WERI-Rb-1 (cell line): ENCODE measurements at regions not wholly inside any gene's neighbourhood (a gene's known extent, or its start where the extent isn't known, plus 50 kb on each side); places are given as distances from the start of the nearest gene placed in this dataset.

ENCODE experiments used
- DNase-seq: peaks from one replicate; pipeline ENCODE4 v3.0.0-alpha.2; 2020
- H3K27ac ChIP-seq: fragments of 250-450 bp; sonication (Bioruptor Pico); 2 replicates; pipeline ENCODE4 v1.5.1; 2020; ENCODE audit warnings: mild to moderate bottlenecking, moderate library complexity
- H3K27me3 ChIP-seq: fragments of 250-450 bp; sonication (Bioruptor Pico); 2 replicates; pipeline ENCODE4 v1.5.1; 2021; ENCODE audit warnings: mild to moderate bottlenecking, low read depth, moderate library complexity; ENCODE audit not compliant: insufficient read depth, severe bottlenecking
- H3K36me3 ChIP-seq: fragments of 250-450 bp; sonication (Bioruptor Pico); 2 replicates; pipeline ENCODE4 v1.5.1; 2020; ENCODE audit warnings: mild to moderate bottlenecking, moderate library complexity
- H3K4me3 ChIP-seq: 2 replicates; pipeline ENCODE4 v1.5.1; 2011; ENCODE audit warnings: low read depth, mild to moderate bottlenecking, control low read depth, low read length
- H3K9me3 ChIP-seq: fragments of 250-450 bp; sonication (Bioruptor Pico); 2 replicates; pipeline ENCODE4 v1.5.1; 2021; ENCODE audit warnings: mild to moderate bottlenecking, moderate library complexity; ENCODE audit not compliant: severe bottlenecking
- TF ChIP-seq, protein P1 (sequence below): IDR thresholded peaks from 2 replicates; pipeline ENCODE4 v1.5.1; 2011; ENCODE audit warnings: low read depth, mild to moderate bottlenecking, control low read depth, inconsistent platforms, low read length

DNA sequence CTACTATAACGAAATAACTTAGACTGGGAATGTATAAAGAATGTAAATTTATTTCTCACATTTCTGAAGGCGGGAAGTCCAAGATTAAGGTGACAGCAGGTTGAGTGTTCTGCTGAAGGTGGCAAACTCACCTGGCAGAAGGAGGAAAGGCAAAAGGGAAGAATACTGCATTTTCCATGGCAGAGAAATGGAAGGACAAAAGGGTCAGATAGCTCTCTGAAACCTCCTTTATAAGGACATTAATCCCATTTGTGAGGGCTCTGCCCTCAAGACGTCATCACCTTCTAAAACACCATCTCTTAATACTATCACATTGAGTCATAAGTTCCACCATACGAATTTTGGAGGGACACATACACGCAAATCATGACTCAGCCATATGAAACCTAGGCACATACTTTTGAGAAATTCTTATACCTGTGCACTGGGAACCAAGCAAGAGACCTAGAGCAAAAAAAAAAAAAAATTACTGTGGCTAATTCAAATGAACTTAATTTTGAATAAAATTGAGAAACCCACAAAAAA is 1669.3 kb upstream of the FLRT2 start:
- Histone ChIP-seq H3K9me3 (no peaks in the 10 kb centered on the region), H3K4me3 (no peak overlapping the region), H3K27ac (no peak overlapping the region), H3K27me3 (no peaks in the 10 kb centered on the region), H3K36me3 (no peaks in the 10 kb centered on the region)
- TF ChIP-seq, protein P1, sequence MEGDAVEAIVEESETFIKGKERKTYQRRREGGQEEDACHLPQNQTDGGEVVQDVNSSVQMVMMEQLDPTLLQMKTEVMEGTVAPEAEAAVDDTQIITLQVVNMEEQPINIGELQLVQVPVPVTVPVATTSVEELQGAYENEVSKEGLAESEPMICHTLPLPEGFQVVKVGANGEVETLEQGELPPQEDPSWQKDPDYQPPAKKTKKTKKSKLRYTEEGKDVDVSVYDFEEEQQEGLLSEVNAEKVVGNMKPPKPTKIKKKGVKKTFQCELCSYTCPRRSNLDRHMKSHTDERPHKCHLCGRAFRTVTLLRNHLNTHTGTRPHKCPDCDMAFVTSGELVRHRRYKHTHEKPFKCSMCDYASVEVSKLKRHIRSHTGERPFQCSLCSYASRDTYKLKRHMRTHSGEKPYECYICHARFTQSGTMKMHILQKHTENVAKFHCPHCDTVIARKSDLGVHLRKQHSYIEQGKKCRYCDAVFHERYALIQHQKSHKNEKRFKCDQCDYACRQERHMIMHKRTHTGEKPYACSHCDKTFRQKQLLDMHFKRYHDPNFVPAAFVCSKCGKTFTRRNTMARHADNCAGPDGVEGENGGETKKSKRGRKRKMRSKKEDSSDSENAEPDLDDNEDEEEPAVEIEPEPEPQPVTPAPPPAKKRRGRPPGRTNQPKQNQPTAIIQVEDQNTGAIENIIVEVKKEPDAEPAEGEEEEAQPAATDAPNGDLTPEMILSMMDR = no peak
- DNase-seq = no peak

DNA sequence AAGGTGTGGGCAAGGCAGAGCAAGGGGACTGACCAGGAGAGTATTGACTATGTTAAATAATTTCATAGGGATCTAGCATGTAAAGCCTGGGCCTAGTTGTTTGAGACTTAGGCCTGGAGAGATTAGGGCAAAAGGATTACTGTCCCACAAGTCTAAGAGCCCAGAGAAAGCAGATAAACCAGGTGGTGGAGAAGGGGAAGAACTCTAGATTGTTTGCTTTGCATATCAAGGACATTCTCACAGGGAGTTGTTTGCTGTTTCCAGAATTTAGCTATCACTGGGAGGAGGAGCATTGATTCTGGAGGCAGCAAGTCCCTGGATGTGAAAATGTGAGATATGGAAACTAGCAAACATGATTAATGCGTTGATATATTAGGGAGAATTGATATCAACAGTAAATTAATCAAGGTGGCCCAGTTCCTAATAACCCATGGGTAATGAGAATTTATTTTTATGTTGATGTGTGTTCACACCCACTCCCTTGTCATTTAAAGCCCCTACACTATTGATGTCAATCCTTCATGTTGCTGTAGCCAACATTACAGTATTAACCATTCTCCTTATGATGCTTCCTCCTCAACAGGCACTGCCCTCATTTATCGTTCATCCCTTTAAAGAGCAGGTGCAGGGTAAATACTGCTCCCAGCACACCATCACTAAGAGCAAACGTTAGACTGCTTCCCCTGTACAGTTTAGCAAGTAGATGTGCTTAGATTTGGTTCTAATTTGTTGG is 1666.7 kb upstream of the FLRT2 start:
- peak; percentile 13 for DNase-seq
- H3K36me3 ChIP-seq = no peaks in the 10 kb centered on the region

DNA sequence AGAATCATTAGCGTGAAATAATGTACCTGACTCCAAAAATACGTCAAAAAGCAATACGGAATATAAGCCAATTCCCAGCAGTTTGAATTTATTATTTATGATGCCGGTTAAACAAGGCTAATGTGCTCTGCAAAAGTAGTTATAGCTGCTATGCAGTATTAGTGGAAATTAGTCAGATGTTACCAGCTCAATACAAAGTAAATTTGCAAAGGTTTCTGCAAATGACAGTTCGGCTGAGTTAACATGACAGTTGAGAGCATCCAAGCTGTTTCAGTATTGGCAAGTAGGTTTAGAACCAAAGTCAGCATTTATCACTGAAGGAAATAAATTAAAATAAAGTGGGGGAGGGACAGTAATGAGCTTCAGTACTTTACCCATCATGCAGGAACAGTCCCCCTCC is 1665.8 kb upstream of the FLRT2 start:
- Histone ChIP-seq H3K27ac (no peak overlapping the region), H3K27me3 (no peaks in the 10 kb centered on the region), H3K9me3 (no peaks in the 10 kb centered on the region), H3K4me3 (no peak overlapping the region), H3K36me3 (no peaks in the 10 kb centered on the region)
- no peak for DNase-seq
- TF ChIP-seq, protein P1 = no peak

More for the DNA sequence above, 1666.7 kb upstream of the FLRT2 start:
- Histone ChIP-seq H3K27me3 (no peaks in the 10 kb centered on the region), H3K4me3 (no peak overlapping the region), H3K27ac (no peak overlapping the region), H3K9me3 (no peaks in the 10 kb centered on the region)
- TF ChIP-seq, protein P1 = no peak

DNA sequence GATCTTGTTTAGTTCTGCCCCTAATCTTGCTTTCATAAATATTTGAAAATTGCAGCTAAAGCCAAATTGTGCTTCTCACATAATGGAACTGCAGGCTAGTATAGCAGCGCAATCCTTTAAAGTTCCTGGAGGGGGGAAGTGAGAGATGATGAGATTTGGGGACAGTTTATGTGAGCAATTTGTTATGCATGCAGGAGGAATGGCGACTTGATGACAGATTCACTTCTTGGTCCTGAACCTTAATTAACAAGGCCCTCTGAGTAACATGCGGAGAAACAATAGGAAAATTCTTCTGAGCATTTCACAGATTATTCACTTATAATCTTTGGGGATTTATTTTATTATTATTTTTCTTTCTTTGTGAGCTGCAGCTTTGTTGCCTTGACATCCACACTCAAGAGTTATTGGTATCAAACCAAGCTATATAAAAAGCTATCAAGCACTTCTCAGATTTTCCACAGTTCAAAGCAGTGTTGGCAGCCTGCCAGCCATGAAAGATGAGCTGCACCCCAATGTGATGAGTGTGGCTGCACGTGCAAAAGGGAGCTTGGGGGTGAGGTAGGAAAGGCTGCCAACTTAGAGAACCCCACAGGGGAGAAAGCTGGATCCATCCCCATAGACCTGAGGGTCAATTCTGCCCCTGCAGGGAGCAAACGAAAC is 1662.2 kb upstream of the FLRT2 start:
- H3K36me3 ChIP-seq = no peaks in the 10 kb centered on the region
- no peak for DNase-seq
- H3K27me3 ChIP-seq = no peaks in the 10 kb centered on the region
- TF ChIP-seq, protein P1 = no peak
- no peak overlapping the region for H3K4me3 ChIP-seq
- H3K27ac ChIP-seq = no peak overlapping the region
- no peaks in the 10 kb centered on the region for H3K9me3 ChIP-seq

DNA sequence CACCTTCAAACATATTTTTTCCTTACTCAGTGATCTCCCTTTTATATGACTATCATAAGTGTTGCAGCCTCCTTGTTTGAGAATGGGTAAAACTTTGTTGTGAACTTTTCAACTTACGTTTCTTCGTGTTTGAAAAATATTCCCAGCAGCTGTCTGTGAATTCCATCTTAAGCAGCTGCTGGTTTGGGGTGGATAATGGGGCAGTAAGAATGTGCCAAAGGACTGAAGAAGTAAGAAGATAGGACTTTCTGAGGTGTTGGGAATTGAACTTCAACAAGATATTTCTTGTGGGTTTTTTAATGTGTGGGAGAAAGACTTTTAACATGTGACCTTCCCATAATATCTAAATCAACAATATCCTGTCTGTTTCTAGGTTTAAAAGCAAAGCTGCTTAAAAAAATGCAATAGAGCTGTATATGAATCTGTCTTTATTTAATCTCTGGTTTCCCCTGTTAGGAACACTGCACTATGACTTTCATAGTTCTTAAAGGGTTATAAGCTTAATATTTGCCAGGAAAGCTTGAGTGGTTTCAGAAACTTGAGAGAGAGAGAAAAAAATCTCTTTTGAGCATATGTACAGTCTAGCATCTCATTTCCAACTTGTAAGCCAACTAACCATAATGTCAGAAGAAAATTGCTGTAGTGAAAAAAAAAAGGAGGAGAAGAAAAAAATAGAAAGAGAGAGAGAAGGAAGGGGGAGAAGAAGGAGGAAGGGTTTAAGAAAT is 1659.2 kb upstream of the FLRT2 start:
- no peak for DNase-seq
- Histone ChIP-seq H3K36me3 (no peaks in the 10 kb centered on the region), H3K27me3 (no peaks in the 10 kb centered on the region), H3K27ac (no peak overlapping the region), H3K4me3 (no peak overlapping the region), H3K9me3 (no peaks in the 10 kb centered on the region)
- TF ChIP-seq, protein P1 = no peak
